ENCODE measurements at regions not wholly inside any gene's neighbourhood (a gene's known extent, or its start where the extent isn't known, plus 50 kb on each side); places are given as distances from the start of the nearest gene placed in this dataset.
"Not testable (repeated sequence)": the region's sequence is repeated elsewhere in the genome, so short reads cannot be mapped to it uniquely, and the experiment has no call there.

GRCh38 chr21:28216976-28217523 lies 775.6 kb downstream of the LTN1 start:
- no peak for DNase-seq (ENCODE audit: low read depth in 1 of 2, low spot score in 1 of 2)

- no peak for DNase-seq (ENCODE audit: low read depth in 1 of 2, low spot score in 1 of 2)
Observed at GRCh38 chr21:28215214-28215954, 777.3 kb downstream of the LTN1 start.

GRCh38 chr21:28214786-28215185 lies 777.9 kb downstream of the LTN1 start:
- no peak for DNase-seq (ENCODE audit: low read depth in 1 of 2, low spot score in 1 of 2)

- no peak for DNase-seq (ENCODE audit: low read depth in 1 of 2, low spot score in 1 of 2)
Observed at GRCh38 chr21:28213261-28213660, 779.4 kb downstream of the LTN1 start.

GRCh38 chr21:28212061-28212460 lies 780.6 kb downstream of the LTN1 start:
- no peak for DNase-seq (ENCODE audit: low read depth in 1 of 2, low spot score in 1 of 2)

- no peak for DNase-seq (ENCODE audit: low read depth in 1 of 2, low spot score in 1 of 2)
Observed at GRCh38 chr21:28207436-28208173, 785.1 kb downstream of the LTN1 start.

GRCh38 chr21:28200726-28201125 lies 792.0 kb downstream of the LTN1 start:
- no peak for DNase-seq (ENCODE audit: low read depth in 1 of 2, low spot score in 1 of 2)

GRCh38 chr21:28196981-28197380 lies 795.7 kb downstream of the LTN1 start:
- no peak for DNase-seq (ENCODE audit: low read depth in 1 of 2, low spot score in 1 of 2)

GRCh38 chr21:28193189-28193588 lies 799.5 kb downstream of the LTN1 start:
- DNase-seq (ENCODE audit: low read depth in 1 of 2, low spot score in 1 of 2) = no peak

GRCh38 chr21:28186604-28187003 lies 806.1 kb downstream of the LTN1 start:
- no peak for DNase-seq (ENCODE audit: low read depth in 1 of 2, low spot score in 1 of 2)

- no peak for DNase-seq (ENCODE audit: low read depth in 1 of 2, low spot score in 1 of 2)
Observed at GRCh38 chr21:28181730-28182129, 810.9 kb downstream of the LTN1 start.

GRCh38 chr21:28179136-28179535 lies 813.5 kb downstream of the LTN1 start:
- DNase-seq (ENCODE audit: low read depth in 1 of 2, low spot score in 1 of 2) = no peak

GRCh38 chr21:28177124-28177523 lies 815.6 kb downstream of the LTN1 start:
- no peak for DNase-seq (ENCODE audit: low read depth in 1 of 2, low spot score in 1 of 2)

GRCh38 chr21:28174701-28175100 lies 818.0 kb downstream of the LTN1 start:
- no peak for DNase-seq (ENCODE audit: low read depth in 1 of 2, low spot score in 1 of 2)

GRCh38 chr21:28174006-28174405 lies 818.7 kb downstream of the LTN1 start:
- no peak for DNase-seq (ENCODE audit: low read depth in 1 of 2, low spot score in 1 of 2)

- DNase-seq (ENCODE audit: low read depth in 1 of 2, low spot score in 1 of 2) = no peak
Observed at GRCh38 chr21:28172376-28172775, 820.3 kb downstream of the LTN1 start.

GRCh38 chr21:28167366-28167765 lies 825.3 kb downstream of the LTN1 start:
- DNase-seq (ENCODE audit: low read depth in 1 of 2, low spot score in 1 of 2) = no peak

GRCh38 chr21:28164519-28164918 lies 828.2 kb downstream of the LTN1 start:
- DNase-seq (ENCODE audit: low read depth in 1 of 2, low spot score in 1 of 2) = not testable (repeated sequence)

GRCh38 chr21:28162052-28162451 lies 830.6 kb downstream of the LTN1 start:
- DNase-seq (ENCODE audit: low read depth in 1 of 2, low spot score in 1 of 2) = not testable (repeated sequence)

GRCh38 chr21:28160378-28160777 lies 832.3 kb downstream of the LTN1 start:
- DNase-seq (ENCODE audit: low read depth in 1 of 2, low spot score in 1 of 2) = no peak

GRCh38 chr21:28159396-28159795 lies 833.3 kb downstream of the LTN1 start:
- DNase-seq (ENCODE audit: low read depth in 1 of 2, low spot score in 1 of 2) = no peak

- DNase-seq (ENCODE audit: low read depth in 1 of 2, low spot score in 1 of 2) = no peak
Observed at GRCh38 chr21:28156590-28156989, 836.1 kb downstream of the LTN1 start.
